ENCODE measurements at regions not wholly inside any gene's neighbourhood (a gene's known extent, or its start where the extent isn't known, plus 50 kb on each side); places are given as distances from the start of the nearest gene placed in this dataset.
"Not testable (repeated sequence)": the region's sequence is repeated elsewhere in the genome, so short reads cannot be mapped to it uniquely, and the experiment has no call there.

DNA sequence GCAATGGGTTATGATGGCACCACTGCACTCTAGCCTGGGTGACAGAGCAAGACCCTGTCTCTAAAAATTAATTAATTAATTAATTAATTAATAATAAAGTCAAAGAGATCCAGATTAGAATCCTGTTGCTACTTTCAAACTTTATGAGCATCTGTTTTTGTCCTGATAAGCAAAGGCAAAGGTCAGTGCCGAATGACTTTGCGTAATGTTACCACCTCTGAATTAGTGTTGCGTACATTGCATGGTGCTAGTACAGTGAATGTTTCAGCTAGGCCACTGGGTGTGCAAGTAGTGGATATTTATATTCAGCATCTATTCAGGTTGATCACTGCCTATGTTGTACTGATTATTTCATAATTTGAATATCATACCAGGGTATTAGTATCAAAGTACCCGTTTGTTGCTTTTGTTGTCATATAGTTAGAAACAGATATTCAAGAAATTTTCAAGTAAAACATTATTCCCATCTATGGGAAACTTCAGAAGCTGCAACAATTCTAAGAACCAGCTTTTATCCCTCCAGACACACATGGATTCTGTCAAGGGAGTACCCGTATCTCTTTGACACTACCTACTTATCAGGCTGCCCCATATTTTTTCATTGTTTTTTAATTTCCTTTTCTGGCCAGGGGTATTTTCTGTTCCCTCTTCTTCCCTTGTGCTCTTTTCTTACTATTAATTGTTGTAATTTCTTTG, 127.1 kb upstream of the GRM7 start:
- DNase-seq (ENCODE audit: low read depth in 2 of 2, low spot score in 1 of 2), result no peak

GRCh38 chr3:6734395-6734746, 126.5 kb upstream of the GRM7 start:
- DNase-seq (ENCODE audit: low read depth in 2 of 2, low spot score in 1 of 2), result no peak

DNA sequence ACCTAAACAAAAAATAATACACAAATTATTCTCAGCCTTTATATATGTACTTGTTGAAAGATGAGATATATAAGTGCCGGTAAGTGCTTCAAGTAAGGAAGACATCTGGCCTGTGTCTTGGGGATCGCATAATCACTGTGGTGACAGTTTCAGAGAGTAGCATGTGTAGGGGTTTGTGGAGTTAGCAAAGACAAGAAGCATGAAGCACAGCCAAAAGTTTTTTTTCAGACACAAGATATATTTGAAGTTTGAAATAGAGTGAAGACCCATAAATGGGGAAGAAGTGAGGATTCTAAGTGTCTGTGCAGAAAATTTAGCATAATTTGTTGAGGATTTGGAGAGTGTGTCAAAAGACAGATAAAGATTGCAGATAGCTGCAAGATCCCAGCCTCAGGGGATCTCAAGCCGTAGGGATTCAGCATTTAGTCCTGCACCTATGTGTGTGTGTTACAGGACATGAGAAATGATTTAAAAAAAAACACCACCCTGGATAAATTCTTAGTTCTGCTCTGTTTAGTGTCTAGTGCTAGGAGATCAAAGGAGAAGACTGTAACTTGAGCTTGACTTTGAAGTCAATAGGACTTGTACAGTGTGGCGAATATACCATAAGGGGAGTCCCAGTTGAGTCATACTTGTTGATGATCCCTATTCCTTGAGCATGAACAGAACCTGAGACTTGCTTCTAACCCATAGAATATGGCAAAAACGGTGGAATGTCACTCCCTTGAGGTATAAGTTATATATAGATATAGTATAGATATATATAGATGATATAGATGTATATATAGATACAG, 123.9 kb upstream of the GRM7 start:
- no peak for DNase-seq (ENCODE audit: low read depth in 2 of 2, low spot score in 1 of 2)

DNA sequence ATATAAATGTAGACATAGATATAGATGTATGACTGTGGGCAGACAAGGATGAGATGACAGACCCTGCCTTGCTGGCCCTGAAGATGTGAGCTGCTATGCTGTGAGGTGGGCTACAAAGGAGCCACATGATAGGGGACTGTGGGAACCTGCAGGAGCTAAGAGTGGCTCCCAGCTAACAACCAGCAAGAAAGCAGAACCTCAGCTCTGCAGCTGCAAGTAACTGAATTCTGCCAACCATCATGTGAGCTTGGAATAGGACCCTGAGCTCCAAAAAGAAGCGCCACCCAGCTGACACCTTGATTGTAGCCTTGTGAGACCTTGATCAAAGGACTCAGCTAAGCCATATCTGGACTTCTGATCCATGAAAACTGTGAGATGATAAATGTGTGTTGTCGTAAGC, 123.3 kb upstream of the GRM7 start:
- no peak for DNase-seq (ENCODE audit: low read depth in 2 of 2, low spot score in 1 of 2)

GRCh38 chr3:6739288-6739687, 121.6 kb upstream of the GRM7 start:
- DNase-seq (ENCODE audit: low read depth in 2 of 2, low spot score in 1 of 2), result no peak

DNA sequence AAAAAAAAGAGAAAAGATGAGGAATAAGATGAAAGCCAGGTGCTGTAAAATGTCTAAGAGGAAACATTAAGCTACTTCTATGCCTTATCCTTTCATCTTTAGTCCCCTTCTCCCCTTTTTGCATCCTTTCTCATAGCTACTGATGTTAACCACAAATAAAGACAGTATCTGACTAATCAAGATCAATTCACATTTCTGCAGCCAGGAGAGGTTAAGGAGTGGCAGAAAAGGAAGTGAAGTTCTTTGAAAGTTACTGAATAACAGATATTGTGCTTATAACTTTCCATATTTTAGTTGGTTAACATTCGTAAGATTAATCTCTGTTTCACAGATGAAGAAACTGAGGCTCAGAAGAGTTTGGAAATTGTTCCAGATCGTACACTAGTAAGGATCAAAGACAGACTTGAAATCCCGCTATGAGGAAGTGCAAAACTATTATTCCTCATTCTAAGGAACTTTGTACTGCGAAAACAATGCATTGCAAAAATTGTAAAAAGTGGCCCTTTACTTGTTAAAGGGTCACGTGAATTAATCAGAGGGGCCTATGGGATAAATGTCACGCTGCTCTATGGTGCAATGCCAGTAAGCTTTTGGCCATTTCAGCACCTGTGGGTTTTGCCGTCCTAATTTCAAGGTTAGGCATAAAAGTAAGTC, 117.7 kb upstream of the GRM7 start:
- no peak for DNase-seq (ENCODE audit: low read depth in 2 of 2, low spot score in 1 of 2)

- no peak for DNase-seq (ENCODE audit: low read depth in 2 of 2, low spot score in 1 of 2)
These were observed 114.5 kb upstream of the GRM7 start for GRCh38 chr3:6746443-6746842.

GRCh38 chr3:6747017-6747416, 113.9 kb upstream of the GRM7 start:
- no peak for DNase-seq (ENCODE audit: low read depth in 2 of 2, low spot score in 1 of 2)

- no peak for DNase-seq (ENCODE audit: low read depth in 2 of 2, low spot score in 1 of 2)
These were observed 110.1 kb upstream of the GRM7 start for GRCh38 chr3:6750782-6751181.

GRCh38 chr3:6753536-6753935, 107.4 kb upstream of the GRM7 start:
- DNase-seq (ENCODE audit: low read depth in 2 of 2, low spot score in 1 of 2), result no peak

DNA sequence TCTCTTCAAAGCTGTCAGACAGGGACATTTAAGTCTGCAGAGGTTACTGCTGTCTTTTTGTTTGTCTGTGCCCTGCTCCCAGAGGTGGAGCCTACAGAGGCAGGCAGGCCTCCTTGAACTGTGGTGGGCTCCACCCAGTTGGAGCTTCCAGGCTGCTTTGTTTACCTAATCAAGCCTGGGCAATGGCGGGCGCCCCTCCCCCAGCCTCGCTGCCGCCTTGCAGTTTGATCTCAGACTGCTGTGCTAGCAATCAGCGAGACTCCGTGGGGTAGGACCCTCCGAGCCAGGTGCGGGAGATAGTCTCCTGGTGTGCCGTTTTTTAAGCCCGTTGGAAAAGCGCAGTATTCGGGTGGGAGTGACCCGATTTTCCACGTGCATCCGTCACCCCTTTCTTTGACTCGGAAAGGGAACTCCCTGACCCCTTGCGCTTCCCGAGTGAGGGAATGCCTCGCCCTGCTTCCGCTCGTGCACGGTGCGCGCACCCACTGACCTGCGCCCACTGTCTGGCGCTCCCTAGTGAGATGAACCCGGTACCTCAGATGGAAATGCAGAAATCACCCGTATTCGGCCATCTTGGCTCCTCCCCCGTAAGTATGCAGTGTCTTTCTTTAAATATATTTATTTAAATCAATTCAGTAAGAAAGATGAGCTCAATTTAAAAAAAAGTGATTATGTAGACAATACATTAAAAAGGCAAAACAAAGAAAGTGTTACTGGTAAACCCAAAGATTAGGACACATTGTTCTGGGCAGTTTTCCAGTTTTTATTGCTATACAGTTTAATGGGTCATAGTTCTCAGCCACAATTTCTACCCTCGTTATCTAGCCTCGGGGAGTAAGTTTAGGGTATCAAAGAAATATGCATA, 91.2 kb upstream of the GRM7 start:
- not testable (repeated sequence) for DNase-seq (ENCODE audit: low read depth in 2 of 2, low spot score in 1 of 2)

GRCh38 chr3:6770397-6770690, 90.6 kb upstream of the GRM7 start:
- no peak for DNase-seq (ENCODE audit: low read depth in 2 of 2, low spot score in 1 of 2)

DNA sequence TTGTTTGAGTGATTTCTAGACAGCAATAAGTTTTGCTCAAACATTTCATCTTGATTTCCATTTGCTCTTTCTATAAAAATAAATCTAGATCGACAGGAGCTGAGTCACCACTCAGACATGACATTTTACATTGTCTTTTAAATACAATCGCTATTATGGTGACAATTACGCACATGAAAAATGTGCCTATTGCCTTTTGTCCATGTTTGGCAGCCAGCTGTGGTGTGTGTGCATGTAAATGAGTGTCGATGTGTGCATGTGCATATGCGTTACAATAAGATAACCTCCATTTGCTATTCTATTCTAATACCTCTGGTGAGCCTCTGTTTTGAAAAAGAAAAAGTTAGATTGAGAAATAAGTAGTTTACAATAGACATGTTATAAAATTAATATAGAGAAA, 89.7 kb upstream of the GRM7 start:
- no peak for DNase-seq (ENCODE audit: low read depth in 2 of 2, low spot score in 1 of 2)

GRCh38 chr3:6779140-6779539, 81.8 kb upstream of the GRM7 start:
- no peak for DNase-seq (ENCODE audit: low read depth in 2 of 2, low spot score in 1 of 2)

GRCh38 chr3:6781092-6781491, 79.8 kb upstream of the GRM7 start:
- no peak for DNase-seq (ENCODE audit: low read depth in 2 of 2, low spot score in 1 of 2)

DNA sequence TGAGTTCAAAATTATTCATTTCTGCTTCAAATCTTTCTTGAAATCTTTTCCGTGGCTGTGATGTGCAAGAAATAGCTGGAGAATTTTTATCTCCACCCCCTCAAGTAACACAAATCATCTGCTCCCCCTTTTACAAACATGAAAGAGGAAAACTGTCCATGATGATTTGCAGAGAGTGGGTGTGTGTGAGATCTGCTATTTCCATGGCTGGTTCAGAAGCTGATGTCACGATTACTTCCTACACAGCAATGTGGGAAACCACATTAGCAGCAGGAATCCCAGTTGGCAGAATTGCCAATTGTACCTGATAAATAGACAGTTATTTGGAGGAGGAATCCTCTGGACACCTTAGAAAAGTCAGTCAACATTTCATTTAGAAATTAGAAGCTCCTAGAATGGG, 75.2 kb upstream of the GRM7 start:
- DNase-seq (ENCODE audit: low read depth in 2 of 2, low spot score in 1 of 2), result no peak

DNA sequence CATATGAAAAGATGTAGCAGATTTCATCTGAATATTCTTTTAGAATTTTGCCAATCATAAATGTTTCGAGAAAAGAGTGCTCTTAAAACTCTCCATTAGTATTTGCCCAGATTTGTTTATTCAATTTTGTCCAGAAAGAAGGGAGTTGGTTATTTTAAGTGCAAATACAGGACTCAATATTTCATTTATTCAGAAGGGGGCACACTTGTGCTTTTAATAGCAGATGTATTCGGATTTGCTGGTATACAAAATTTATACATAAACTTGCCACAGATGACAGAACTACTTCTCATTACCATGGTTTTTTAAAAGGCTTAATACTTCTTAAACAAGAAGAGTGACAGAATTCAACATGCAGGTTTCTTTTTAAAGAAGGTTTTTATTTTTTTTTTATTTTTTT, 69.8 kb upstream of the GRM7 start:
- DNase-seq (ENCODE audit: low read depth in 2 of 2, low spot score in 1 of 2), result no peak

DNA sequence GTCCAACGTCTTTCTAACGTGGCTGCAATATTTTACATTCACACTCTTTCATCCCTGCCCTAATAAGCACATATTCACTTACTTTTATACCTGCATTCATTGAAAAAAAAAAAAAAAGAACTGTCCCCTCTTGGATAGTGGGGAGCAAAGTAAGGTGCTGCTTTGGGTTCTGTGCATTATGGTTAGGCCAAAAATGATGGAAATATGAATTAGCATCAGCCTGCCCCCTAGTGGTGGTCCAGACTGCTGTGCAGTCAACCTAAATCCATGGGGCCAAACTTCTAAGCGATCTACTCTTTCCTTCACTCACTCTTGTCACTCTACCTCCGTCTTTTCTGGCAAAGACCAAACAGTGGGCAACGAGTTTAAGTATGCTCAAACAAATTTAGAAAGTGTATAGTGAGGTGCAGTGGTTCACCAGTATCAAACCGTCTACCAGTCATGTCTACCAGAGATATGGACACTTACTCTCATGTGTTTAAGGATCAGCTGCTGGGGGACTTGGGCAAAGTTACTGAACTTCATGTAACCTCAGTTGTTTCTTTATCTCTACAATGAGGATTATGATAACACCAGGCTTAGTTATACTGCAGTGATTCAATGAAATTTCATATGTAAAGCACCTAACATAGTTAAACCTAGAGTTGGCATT, 61.5 kb upstream of the GRM7 start:
- no peak for DNase-seq (ENCODE audit: low read depth in 2 of 2, low spot score in 1 of 2)

GRCh38 chr3:6803619-6804018, 57.3 kb upstream of the GRM7 start:
- DNase-seq (ENCODE audit: low read depth in 2 of 2, low spot score in 1 of 2), result no peak

- DNase-seq (ENCODE audit: low read depth in 2 of 2, low spot score in 1 of 2), result no peak
These were observed 55.7 kb upstream of the GRM7 start for GRCh38 chr3:6805236-6805635.

DNA sequence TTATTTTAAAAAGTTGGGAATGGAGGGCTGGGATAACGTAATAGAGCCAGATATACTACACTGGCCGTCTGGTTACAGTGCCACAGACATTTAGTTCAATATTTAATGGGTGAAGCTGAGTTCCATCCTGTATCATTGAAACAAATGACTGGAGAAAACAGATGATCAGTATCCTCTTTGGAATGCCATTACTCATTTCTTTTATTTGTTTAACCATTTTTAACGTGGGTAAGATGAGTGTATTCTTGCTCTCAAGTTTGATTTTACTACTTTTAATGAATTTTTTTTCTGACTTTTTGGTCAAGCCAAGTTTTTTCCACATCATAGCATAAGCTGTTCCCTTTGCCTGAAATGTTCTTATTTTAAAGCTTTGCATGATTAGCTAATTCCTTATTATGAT, 53.9 kb upstream of the GRM7 start:
- DNase-seq (ENCODE audit: low read depth in 2 of 2, low spot score in 1 of 2), result no peak
